Fibroblast of skin of right quadriceps (primary cell): ENCODE measurements at regions not wholly inside any gene's neighbourhood (a gene's known extent, or its start where the extent isn't known, plus 50 kb on each side); places are given as distances from the start of the nearest gene placed in this dataset.

ENCODE experiments used
- DNase-seq: peaks from one replicate; pipeline ENCODE4 v3.0.0-alpha.2; 2013

- DNase-seq, result no peak
These were observed 281.7 kb upstream of the ZFHX3 start for GRCh38 chr16:73329358-73330286.

GRCh38 chr16:73326770-73327470 lies 279.0 kb upstream of the ZFHX3 start:
- peak; percentile 5 for DNase-seq

GRCh38 chr16:73326221-73326620 lies 278.3 kb upstream of the ZFHX3 start:
- no peak for DNase-seq

- no peak for DNase-seq
These were observed 276.0 kb upstream of the ZFHX3 start for GRCh38 chr16:73323880-73324279.

GRCh38 chr16:73322856-73323255 lies 274.9 kb upstream of the ZFHX3 start:
- DNase-seq, result no peak

- no peak for DNase-seq
These were observed 273.9 kb upstream of the ZFHX3 start for GRCh38 chr16:73321853-73322252.

GRCh38 chr16:73319737-73320136 lies 271.8 kb upstream of the ZFHX3 start:
- DNase-seq, result no peak

GRCh38 chr16:73319261-73319660 lies 271.3 kb upstream of the ZFHX3 start:
- no peak for DNase-seq

GRCh38 chr16:73317321-73317857 lies 269.5 kb upstream of the ZFHX3 start:
- DNase-seq, result no peak

GRCh38 chr16:73315645-73316044 lies 267.7 kb upstream of the ZFHX3 start:
- no peak for DNase-seq

GRCh38 chr16:73313950-73314349 lies 266.0 kb upstream of the ZFHX3 start:
- DNase-seq, result no peak

- DNase-seq, result no peak
These were observed 264.2 kb upstream of the ZFHX3 start for GRCh38 chr16:73311857-73312723.

- DNase-seq, result no peak
These were observed 260.8 kb upstream of the ZFHX3 start for GRCh38 chr16:73308771-73309170.

- DNase-seq, result no peak
These were observed 259.0 kb upstream of the ZFHX3 start for GRCh38 chr16:73306901-73307413.

- no peak for DNase-seq
These were observed 256.3 kb upstream of the ZFHX3 start for GRCh38 chr16:73304008-73304774.

- DNase-seq, result no peak
These were observed 255.0 kb upstream of the ZFHX3 start for GRCh38 chr16:73302942-73303341.

- no peak for DNase-seq
These were observed 254.1 kb upstream of the ZFHX3 start for GRCh38 chr16:73301984-73302383.

GRCh38 chr16:73299346-73299745 lies 251.4 kb upstream of the ZFHX3 start:
- DNase-seq, result no peak

- DNase-seq, result peak; percentile 48
These were observed 250.6 kb upstream of the ZFHX3 start for GRCh38 chr16:73298562-73298961.

GRCh38 chr16:73290258-73290657 lies 242.3 kb upstream of the ZFHX3 start:
- DNase-seq, result no peak

- no peak for DNase-seq
These were observed 241.3 kb upstream of the ZFHX3 start for GRCh38 chr16:73289232-73289631.

- DNase-seq, result no peak
These were observed 240.6 kb upstream of the ZFHX3 start for GRCh38 chr16:73288520-73288919.
